ENCODE measurements at regions not wholly inside any gene's neighbourhood (a gene's known extent, or its start where the extent isn't known, plus 50 kb on each side); places are given as distances from the start of the nearest gene placed in this dataset.

- H4K20me1 ChIP-seq (ENCODE audit: insufficient read depth, low read length), result no peaks in the 10 kb centered on the region
- H3K27ac ChIP-seq (ENCODE audit: low read depth, low read length, poor library complexity, severe bottlenecking), result no peak overlapping the region
- no peaks in the 10 kb centered on the region for H3K27me3 ChIP-seq (ENCODE audit: insufficient read depth, low read length)
- TF ChIP-seq EZH2 (IDR thresholded peaks at IDR 0.05; ENCODE audit: borderline replicate concordance, low read length) (no peak), CTCF (IDR thresholded peaks at IDR 0.05; ENCODE audit: low read length) (no peak)
- no peak overlapping the region for H3K4me3 ChIP-seq (ENCODE audit: low read depth, low read length, poor library complexity, severe bottlenecking)
- no peaks in the 10 kb centered on the region for H3F3A ChIP-seq (ENCODE audit: insufficient read depth, low read length)
- no peak overlapping the region for H2AFZ ChIP-seq (ENCODE audit: low read length)
- H3K4me2 ChIP-seq (ENCODE audit: low read length), result no peak overlapping the region
- H3K9ac ChIP-seq (ENCODE audit: low read length), result no peak overlapping the region
- H3K4me1 ChIP-seq (ENCODE audit: insufficient read depth, low read length, severe bottlenecking), result no peaks in the 10 kb centered on the region
- no peaks in the 10 kb centered on the region for H3K36me3 ChIP-seq (ENCODE audit: insufficient read depth, low read length)
- H3K9me3 ChIP-seq (ENCODE audit: low read length), result no peaks in the 10 kb centered on the region
- H3K9me2 ChIP-seq (ENCODE audit: low read depth, low read length), result no peaks in the 10 kb centered on the region
- H3K79me2 ChIP-seq (ENCODE audit: insufficient read depth, low read length), result no peaks in the 10 kb centered on the region
Observed at GRCh38 chr13:19062801-19063200, 118.8 kb downstream of the TUBA3C start.

- no peak overlapping the region for H3K4me3 ChIP-seq (ENCODE audit: low read depth, low read length, poor library complexity, severe bottlenecking)
- H3K27me3 ChIP-seq (ENCODE audit: insufficient read depth, low read length), result no peaks in the 10 kb centered on the region
- H3K4me2 ChIP-seq (ENCODE audit: low read length), result no peak overlapping the region
- H3K36me3 ChIP-seq (ENCODE audit: insufficient read depth, low read length), result no peaks in the 10 kb centered on the region
- no peak overlapping the region for H2AFZ ChIP-seq (ENCODE audit: low read length)
- no peak overlapping the region for H3K9ac ChIP-seq (ENCODE audit: low read length)
- H4K20me1 ChIP-seq (ENCODE audit: insufficient read depth, low read length), result no peaks in the 10 kb centered on the region
- no peaks in the 10 kb centered on the region for H3K4me1 ChIP-seq (ENCODE audit: insufficient read depth, low read length, severe bottlenecking)
- H3K27ac ChIP-seq (ENCODE audit: low read depth, low read length, poor library complexity, severe bottlenecking), result no peak overlapping the region
- no peaks in the 10 kb centered on the region for H3K79me2 ChIP-seq (ENCODE audit: insufficient read depth, low read length)
- H3F3A ChIP-seq (ENCODE audit: insufficient read depth, low read length), result no peaks in the 10 kb centered on the region
- TF ChIP-seq CTCF (IDR thresholded peaks at IDR 0.05; ENCODE audit: low read length) (no peak), EZH2 (IDR thresholded peaks at IDR 0.05; ENCODE audit: borderline replicate concordance, low read length) (no peak)
- no peaks in the 10 kb centered on the region for H3K9me3 ChIP-seq (ENCODE audit: low read length)
- H3K9me2 ChIP-seq (ENCODE audit: low read depth, low read length), result no peaks in the 10 kb centered on the region
Observed at GRCh38 chr13:19062019-19062646, 119.5 kb downstream of the TUBA3C start.

GRCh38 chr13:19061278-19061677 is 120.3 kb downstream of the TUBA3C start:
- Histone ChIP-seq H3K9me2 (ENCODE audit: low read depth, low read length) (no peaks in the 10 kb centered on the region), H3K79me2 (ENCODE audit: insufficient read depth, low read length) (no peaks in the 10 kb centered on the region), H3F3A (ENCODE audit: insufficient read depth, low read length) (no peaks in the 10 kb centered on the region), H3K4me2 (ENCODE audit: low read length) (no peak overlapping the region), H2AFZ (ENCODE audit: low read length) (no peak overlapping the region), H4K20me1 (ENCODE audit: insufficient read depth, low read length) (no peaks in the 10 kb centered on the region), H3K36me3 (ENCODE audit: insufficient read depth, low read length) (no peaks in the 10 kb centered on the region), H3K27ac (ENCODE audit: low read depth, low read length, poor library complexity, severe bottlenecking) (no peak overlapping the region), H3K4me3 (ENCODE audit: low read depth, low read length, poor library complexity, severe bottlenecking) (no peak overlapping the region), H3K4me1 (ENCODE audit: insufficient read depth, low read length, severe bottlenecking) (no peaks in the 10 kb centered on the region), H3K27me3 (ENCODE audit: insufficient read depth, low read length) (no peaks in the 10 kb centered on the region), H3K9me3 (ENCODE audit: low read length) (no peaks in the 10 kb centered on the region), H3K9ac (ENCODE audit: low read length) (no peak overlapping the region)
- TF ChIP-seq CTCF (IDR thresholded peaks at IDR 0.05; ENCODE audit: low read length) (no peak), EZH2 (IDR thresholded peaks at IDR 0.05; ENCODE audit: borderline replicate concordance, low read length) (no peak)
